PC-3 (cell line): ENCODE measurements at regions not wholly inside any gene's neighbourhood (a gene's known extent, or its start where the extent isn't known, plus 50 kb on each side); places are given as distances from the start of the nearest gene placed in this dataset.

Experiments used
- ATAC-seq: fragments of 200-7000 bp; cut with Tn5 transposase; 2 replicates; pipeline ENCODE4 v1.9.1; 2020; ENCODE audit warnings: mild to moderate bottlenecking, moderate library complexity
- BruUV-seq: library from RNA; stranded (reverse); fragments of 400-500 nt; replicated peaks from 2 replicates; lab custom pipeline; 2021; lab: Mats Ljungman, UMichigan
- CTCF ChIA-PET: fragments of 300-600 bp; sonication (Branson Sonifier 250); formaldehyde crosslinking; loops from one replicate; lab custom pipeline; 2022; ENCODE audit warnings: antibody characterized with exemption; lab: Charles Lee
- POLR2A ChIA-PET: fragments of 300-600 bp; sonication (Branson Sonifier 250); formaldehyde crosslinking; loops from one replicate; lab custom pipeline; 2022; ENCODE audit warnings: antibody characterized with exemption; ENCODE audit not compliant: unreplicated experiment; lab: Charles Lee
- DNase-seq: peaks from one replicate; pipeline ENCODE4 v3.0.0-alpha.2; 2015
- H2AFZ ChIP-seq: fragments of 300-600 bp; sonication (generic); 2 replicates; pipeline ENCODE4 v1.6.0; 2016; ENCODE audit warnings: antibody characterized with exemption, low read length
- H3F3A ChIP-seq: fragments of 300-600 bp; sonication (generic); one replicate; pipeline ENCODE4 v1.6.0; 2017; ENCODE audit warnings: antibody characterized with exemption, low read length, control low read depth, mild to moderate bottlenecking; ENCODE audit not compliant: unreplicated experiment
- H3K27ac ChIP-seq: fragments of 300-600 bp; sonication (generic); 2 replicates; pipeline ENCODE4 v1.5.1; 2016; ENCODE audit warnings: mild to moderate bottlenecking, low read length
- H3K27me3 ChIP-seq: fragments of 300-600 bp; sonication (generic); 2 replicates; pipeline ENCODE4 v1.6.1; 2016; ENCODE audit warnings: low read length, mixed read lengths
- H3K36me3 ChIP-seq: fragments of 300-600 bp; sonication (generic); 2 replicates; pipeline ENCODE4 v1.6.1; 2016; ENCODE audit warnings: low read depth, mixed run types, low read length, mixed read lengths
- H3K4me1 ChIP-seq: fragments of 300-600 bp; sonication (generic); 2 replicates; pipeline ENCODE4 v1.5.1; 2016; ENCODE audit warnings: low read length; ENCODE audit not compliant: insufficient read depth
- H3K4me2 ChIP-seq: fragments of 300-600 bp; sonication (generic); 2 replicates; pipeline ENCODE4 v1.6.0; 2016; ENCODE audit warnings: low read length
- H3K4me3 ChIP-seq: fragments of 300-600 bp; sonication (generic); 2 replicates; pipeline ENCODE4 v1.5.1; 2016; ENCODE audit warnings: mild to moderate bottlenecking, low read length, mixed read lengths
- H3K79me2 ChIP-seq: fragments of 300-600 bp; sonication (generic); 2 replicates; pipeline ENCODE4 v1.6.1; 2017; ENCODE audit warnings: low read length, mixed read lengths
- H3K9ac ChIP-seq: fragments of 300-600 bp; sonication (generic); 2 replicates; pipeline ENCODE4 v1.6.0; 2016; ENCODE audit warnings: mild to moderate bottlenecking, low read length
- H3K9me2 ChIP-seq: fragments of 300-600 bp; sonication (generic); replicated peaks from 2 replicates; pipeline ENCODE4 v1.6.1; 2016; ENCODE audit warnings: mixed run types, low read length, mixed read lengths
- H3K9me3 ChIP-seq: fragments of 300-600 bp; sonication (generic); 2 replicates; pipeline ENCODE4 v1.6.1; 2016; ENCODE audit warnings: low read length, mixed read lengths
- H4K20me1 ChIP-seq: fragments of 300-600 bp; sonication (generic); 2 replicates; pipeline ENCODE4 v1.6.1; 2016; ENCODE audit warnings: low read length, mixed read lengths
- EZH2 ChIP-seq: fragments of 300-600 bp; sonication (generic); IDR thresholded peaks from one replicate; pipeline ENCODE4 v1.6.1; 2017; ENCODE audit warnings: antibody characterized with exemption, mild to moderate bottlenecking, low read length; ENCODE audit not compliant: unreplicated experiment
- EZH2phosphoT487 ChIP-seq: fragments of 300-600 bp; sonication (generic); IDR thresholded peaks from 2 replicates; pipeline ENCODE4 v1.6.1; 2018; ENCODE audit warnings: mild to moderate bottlenecking, antibody characterized with exemption, low read length, borderline replicate concordance
- intact Hi-C: fragments of 100-400 bp; cut with micrococcal nuclease; formaldehyde crosslinking; loops from 2 replicates; pipeline ENCODE4 v1.9.0; 2023
- TF ChIP-seq, protein P1 (sequence below): fragments of 300-600 bp; sonication (generic); conservative IDR thresholded peaks from 2 replicates; pipeline ENCODE4 v1.5.1; 2017; ENCODE audit warnings: antibody characterized with exemption, low read depth, mild to moderate bottlenecking, low read length

DNA sequence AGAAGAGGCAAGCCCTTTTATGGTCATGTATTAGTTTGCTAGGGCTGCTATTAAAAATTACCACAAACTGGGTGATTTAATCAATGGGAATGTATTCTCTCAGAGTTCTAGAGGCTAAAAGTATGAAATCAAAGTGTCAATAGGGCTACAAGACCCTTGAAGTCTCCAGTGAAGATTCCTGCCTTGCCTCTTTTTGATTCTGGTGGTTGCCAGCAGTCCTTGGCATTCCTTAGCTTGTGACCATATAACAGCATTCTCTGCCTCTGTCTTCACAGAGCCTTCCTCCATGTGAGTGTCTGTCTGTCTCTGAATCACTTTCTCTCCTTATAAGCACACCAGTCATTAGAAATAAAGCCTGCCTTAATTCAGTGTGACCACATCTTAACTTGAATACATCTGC is 282.7 kb downstream of the KCNN2 start:
- Histone ChIP-seq H3K9me2 (no peaks in the 10 kb centered on the region), H3K9me3 (no peaks in the 10 kb centered on the region), H3K36me3 (no peaks in the 10 kb centered on the region), H4K20me1 (no peaks in the 10 kb centered on the region), H3K79me2 (no peaks in the 10 kb centered on the region), H3K4me3 (no peak overlapping the region), H2AFZ (no peak overlapping the region), H3F3A (no peaks in the 10 kb centered on the region), H3K27ac (no peak overlapping the region), H3K4me1 (no peaks in the 10 kb centered on the region), H3K9ac (no peak overlapping the region), H3K27me3 (no peaks in the 10 kb centered on the region), H3K4me2 (no peak overlapping the region)
- POLR2A ChIA-PET, result no interaction called here
- intact Hi-C loops, result no loop called here
- BruUV-seq, result no TSS peak
- ATAC-seq (no peak), DNase-seq (no peak)
- CTCF ChIA-PET, result no interaction called here
- TF ChIP-seq EZH2 (no peak), EZH2phosphoT487 (no peak)
- TF ChIP-seq, protein P1, sequence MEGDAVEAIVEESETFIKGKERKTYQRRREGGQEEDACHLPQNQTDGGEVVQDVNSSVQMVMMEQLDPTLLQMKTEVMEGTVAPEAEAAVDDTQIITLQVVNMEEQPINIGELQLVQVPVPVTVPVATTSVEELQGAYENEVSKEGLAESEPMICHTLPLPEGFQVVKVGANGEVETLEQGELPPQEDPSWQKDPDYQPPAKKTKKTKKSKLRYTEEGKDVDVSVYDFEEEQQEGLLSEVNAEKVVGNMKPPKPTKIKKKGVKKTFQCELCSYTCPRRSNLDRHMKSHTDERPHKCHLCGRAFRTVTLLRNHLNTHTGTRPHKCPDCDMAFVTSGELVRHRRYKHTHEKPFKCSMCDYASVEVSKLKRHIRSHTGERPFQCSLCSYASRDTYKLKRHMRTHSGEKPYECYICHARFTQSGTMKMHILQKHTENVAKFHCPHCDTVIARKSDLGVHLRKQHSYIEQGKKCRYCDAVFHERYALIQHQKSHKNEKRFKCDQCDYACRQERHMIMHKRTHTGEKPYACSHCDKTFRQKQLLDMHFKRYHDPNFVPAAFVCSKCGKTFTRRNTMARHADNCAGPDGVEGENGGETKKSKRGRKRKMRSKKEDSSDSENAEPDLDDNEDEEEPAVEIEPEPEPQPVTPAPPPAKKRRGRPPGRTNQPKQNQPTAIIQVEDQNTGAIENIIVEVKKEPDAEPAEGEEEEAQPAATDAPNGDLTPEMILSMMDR, result no peak

DNA sequence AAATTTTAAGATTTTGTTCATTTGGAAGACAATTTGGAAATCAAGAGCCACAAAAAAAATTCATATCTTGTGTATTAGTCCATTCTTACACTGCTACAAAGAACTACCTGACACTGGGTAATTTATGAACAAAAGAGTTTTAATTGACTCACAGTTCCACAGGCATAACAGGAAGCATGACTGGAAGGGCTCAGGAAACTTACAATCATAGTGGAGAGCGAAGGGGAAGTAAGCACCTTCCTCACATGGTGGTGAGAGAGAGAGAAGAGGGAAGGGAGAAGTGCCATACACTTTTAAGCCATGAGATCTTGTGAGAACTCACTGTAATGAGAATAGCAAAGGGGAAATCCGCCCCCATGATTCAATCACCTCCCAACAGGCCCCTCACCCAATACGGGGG is 274.4 kb downstream of the KCNN2 start:
- no peaks in the 10 kb centered on the region for H4K20me1 ChIP-seq
- no peak overlapping the region for H3K4me2 ChIP-seq
- H3F3A ChIP-seq, result no peaks in the 10 kb centered on the region
- no peaks in the 10 kb centered on the region for H3K27me3 ChIP-seq
- H3K79me2 ChIP-seq, result no peaks in the 10 kb centered on the region
- H3K4me3 ChIP-seq, result no peak overlapping the region
- no peak overlapping the region for H3K27ac ChIP-seq
- no peak for DNase-seq
- no peak overlapping the region for H2AFZ ChIP-seq
- intact Hi-C loops, result no loop called here
- no TSS peak for BruUV-seq
- TF ChIP-seq, protein P1, result no peak
- TF ChIP-seq EZH2 (no peak), EZH2phosphoT487 (no peak)
- ChIA-PET POLR2A (no interaction called here), CTCF (no interaction called here)
- no peaks in the 10 kb centered on the region for H3K36me3 ChIP-seq
- no peaks in the 10 kb centered on the region for H3K9me3 ChIP-seq
- no peak for ATAC-seq
- no peaks in the 10 kb centered on the region for H3K4me1 ChIP-seq
- no peak overlapping the region for H3K9ac ChIP-seq
- no peaks in the 10 kb centered on the region for H3K9me2 ChIP-seq

DNA sequence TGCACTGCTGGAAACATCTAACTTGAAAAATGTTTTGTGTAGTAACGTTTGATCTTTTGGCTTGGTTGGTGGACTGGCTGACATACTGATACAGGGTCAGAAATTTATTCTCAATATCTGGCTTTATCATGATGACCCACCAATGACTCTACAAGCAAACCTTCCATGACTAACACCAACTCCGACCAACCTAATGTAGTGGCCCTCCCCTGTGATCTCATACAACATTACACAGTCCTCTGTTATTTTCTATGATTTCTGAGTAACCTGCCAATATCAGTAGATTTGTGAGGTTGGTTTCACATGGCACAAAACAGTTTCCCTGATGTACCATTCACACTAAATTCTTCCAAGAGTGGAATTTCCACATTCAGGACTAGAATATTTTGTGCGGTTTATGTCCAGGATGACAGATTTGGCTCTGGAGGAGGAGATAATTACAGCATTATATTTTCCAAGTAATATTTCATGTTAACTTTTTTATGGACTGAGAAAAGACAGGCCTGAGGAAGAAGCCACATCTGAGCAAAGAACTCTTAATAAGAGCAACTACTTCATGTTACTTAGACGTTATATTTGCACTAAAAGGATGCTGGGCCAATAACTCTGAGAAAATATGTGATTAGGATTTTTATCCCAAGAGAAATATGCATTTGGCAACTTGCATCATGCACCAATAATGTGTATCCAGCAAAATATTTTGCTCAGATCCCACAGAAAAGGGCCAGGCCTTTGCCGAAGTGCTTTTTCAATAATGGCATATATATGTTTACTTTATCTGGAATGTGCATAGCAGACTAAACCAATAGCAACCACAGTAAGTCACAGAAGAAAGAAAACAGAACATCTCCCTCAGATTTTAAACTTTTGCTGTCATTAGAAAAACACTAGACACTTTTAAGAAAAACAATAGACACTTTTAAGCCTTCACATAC is 273.4 kb downstream of the KCNN2 start:
- Histone ChIP-seq H3K27me3 (no peaks in the 10 kb centered on the region), H3K27ac (no peak overlapping the region), H2AFZ (no peak overlapping the region), H3F3A (no peaks in the 10 kb centered on the region), H3K4me1 (no peaks in the 10 kb centered on the region), H3K4me3 (no peak overlapping the region), H4K20me1 (no peaks in the 10 kb centered on the region), H3K9ac (no peak overlapping the region), H3K36me3 (no peaks in the 10 kb centered on the region), H3K4me2 (no peak overlapping the region), H3K79me2 (no peaks in the 10 kb centered on the region), H3K9me2 (no peaks in the 10 kb centered on the region), H3K9me3 (no peaks in the 10 kb centered on the region)
- BruUV-seq, result no TSS peak
- ChIA-PET CTCF (no interaction called here), POLR2A (no interaction called here)
- ATAC-seq, result no peak
- TF ChIP-seq, protein P1, result no peak
- TF ChIP-seq EZH2phosphoT487 (no peak), EZH2 (no peak)
- no peak for DNase-seq
- intact Hi-C loops, result no loop called here
